AG04450 (cell line): ENCODE measurements at regions not wholly inside any gene's neighbourhood (a gene's known extent, or its start where the extent isn't known, plus 50 kb on each side); places are given as distances from the start of the nearest gene placed in this dataset.

ENCODE experiments used
- CTCF ChIA-PET: fragments of 300-600, 350-600 bp; formaldehyde crosslinking; extraction: SDS; loops from one replicate; lab custom pipeline; 2022; ENCODE audit warnings: antibody characterized with exemption, inconsistent platforms; lab: Charles Lee
- POLR2A ChIA-PET: fragments of 350-600 bp; formaldehyde crosslinking; extraction: SDS; loops from one replicate; lab custom pipeline; 2021; ENCODE audit warnings: antibody characterized with exemption, inconsistent platforms; lab: Yijun Ruan, JAX
- DNase-seq: peaks from one replicate; pipeline ENCODE4 v3.0.0-alpha.2; 2011; ENCODE audit warnings: low read depth, low spot score
- H3K27ac ChIP-seq: one replicate; pipeline ENCODE4 v1.5.1; 2012; ENCODE audit warnings: low read depth, low read length, control low read depth
- H3K27me3 ChIP-seq: one replicate; pipeline ENCODE4 v1.6.0; 2012; ENCODE audit warnings: low read length; ENCODE audit not compliant: control insufficient read depth, insufficient read depth
- H3K4me3 ChIP-seq: 2 replicates; pipeline ENCODE4 v1.5.1; 2011; ENCODE audit warnings: mild to moderate bottlenecking, low read depth, low read length, control low read depth
- H3K9me3 ChIP-seq: 2 replicates; pipeline ENCODE4 v1.5.1; 2012; ENCODE audit warnings: low read length; ENCODE audit not compliant: control insufficient read depth, insufficient read depth
- TF ChIP-seq, protein P1 (sequence below): IDR thresholded peaks from 2 replicates; pipeline ENCODE4 v1.5.1; 2011; ENCODE audit warnings: low read depth, low read length, control low read depth, inconsistent platforms

DNA sequence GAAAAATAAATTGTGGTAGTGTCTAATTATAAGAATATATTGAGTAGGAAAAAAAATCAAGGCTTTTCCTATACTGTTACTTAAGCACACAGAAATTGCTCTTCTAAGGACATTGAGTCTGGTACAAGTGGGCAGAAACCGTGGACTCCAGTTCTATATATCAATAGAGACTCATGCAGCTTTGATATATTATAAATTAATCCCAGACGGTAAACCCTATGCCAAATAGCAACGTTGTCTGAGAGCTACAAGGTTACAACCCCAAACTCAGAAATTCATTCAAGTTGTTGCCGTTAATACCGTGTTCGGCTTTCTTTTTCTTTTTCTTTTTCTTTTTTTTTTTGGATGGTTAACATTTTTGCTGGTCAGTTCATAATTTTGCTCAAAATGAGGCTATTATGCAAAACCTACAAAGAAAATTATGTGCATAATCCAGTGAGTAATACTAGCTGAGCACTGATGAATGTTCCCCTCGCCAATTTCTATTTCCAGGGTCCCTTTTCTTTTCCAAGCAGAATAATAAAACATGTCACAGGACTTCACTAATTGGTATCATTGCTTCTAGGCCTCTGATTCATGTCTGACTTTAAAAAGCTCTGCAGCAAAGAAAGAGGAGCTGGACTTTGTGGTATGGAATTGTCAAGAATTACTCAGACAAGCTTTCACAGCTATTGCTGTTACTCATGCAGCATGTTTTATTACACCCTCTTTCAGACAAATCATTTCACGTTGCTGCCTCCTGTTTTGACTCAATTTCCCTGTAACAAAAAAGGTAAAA is 737.7 kb downstream of the NLGN4X start:
- no peak overlapping the region for H3K4me3 ChIP-seq
- ChIA-PET CTCF (no interaction called here), POLR2A (no interaction called here)
- TF ChIP-seq, protein P1, sequence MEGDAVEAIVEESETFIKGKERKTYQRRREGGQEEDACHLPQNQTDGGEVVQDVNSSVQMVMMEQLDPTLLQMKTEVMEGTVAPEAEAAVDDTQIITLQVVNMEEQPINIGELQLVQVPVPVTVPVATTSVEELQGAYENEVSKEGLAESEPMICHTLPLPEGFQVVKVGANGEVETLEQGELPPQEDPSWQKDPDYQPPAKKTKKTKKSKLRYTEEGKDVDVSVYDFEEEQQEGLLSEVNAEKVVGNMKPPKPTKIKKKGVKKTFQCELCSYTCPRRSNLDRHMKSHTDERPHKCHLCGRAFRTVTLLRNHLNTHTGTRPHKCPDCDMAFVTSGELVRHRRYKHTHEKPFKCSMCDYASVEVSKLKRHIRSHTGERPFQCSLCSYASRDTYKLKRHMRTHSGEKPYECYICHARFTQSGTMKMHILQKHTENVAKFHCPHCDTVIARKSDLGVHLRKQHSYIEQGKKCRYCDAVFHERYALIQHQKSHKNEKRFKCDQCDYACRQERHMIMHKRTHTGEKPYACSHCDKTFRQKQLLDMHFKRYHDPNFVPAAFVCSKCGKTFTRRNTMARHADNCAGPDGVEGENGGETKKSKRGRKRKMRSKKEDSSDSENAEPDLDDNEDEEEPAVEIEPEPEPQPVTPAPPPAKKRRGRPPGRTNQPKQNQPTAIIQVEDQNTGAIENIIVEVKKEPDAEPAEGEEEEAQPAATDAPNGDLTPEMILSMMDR: no peak
- no peaks in the 10 kb centered on the region for H3K9me3 ChIP-seq
- no peak for DNase-seq
- H3K27ac ChIP-seq: no peak overlapping the region
- H3K27me3 ChIP-seq: no peaks in the 10 kb centered on the region

DNA sequence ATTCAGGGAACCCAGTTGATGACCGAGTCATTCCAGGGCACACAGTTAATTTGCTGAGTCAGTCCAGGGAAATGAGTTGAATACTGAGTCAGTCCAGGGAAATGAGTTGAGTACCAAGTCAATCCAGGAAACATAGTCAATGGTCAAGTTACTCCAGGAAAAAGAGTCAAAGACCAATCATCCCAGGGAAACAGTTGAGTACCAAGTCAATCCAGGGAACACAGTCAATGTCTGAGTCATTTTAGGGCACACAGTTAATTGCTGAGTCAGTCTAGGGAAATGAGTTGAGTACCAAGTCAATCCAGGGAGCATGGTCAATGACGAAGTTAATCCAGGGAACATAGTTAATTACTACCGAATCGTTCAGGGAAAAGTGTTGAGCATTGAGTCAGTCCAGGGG is 754.4 kb downstream of the NLGN4X start:
- H3K9me3 ChIP-seq: no peaks in the 10 kb centered on the region; the same call in 1 of the 2 replicates
- DNase-seq: no peak
- ChIA-PET CTCF (no interaction called here), POLR2A (no interaction called here)
- TF ChIP-seq, protein P1: no peak
- no peak overlapping the region for H3K4me3 ChIP-seq
- no peaks in the 10 kb centered on the region for H3K27me3 ChIP-seq
- no peak overlapping the region for H3K27ac ChIP-seq

DNA sequence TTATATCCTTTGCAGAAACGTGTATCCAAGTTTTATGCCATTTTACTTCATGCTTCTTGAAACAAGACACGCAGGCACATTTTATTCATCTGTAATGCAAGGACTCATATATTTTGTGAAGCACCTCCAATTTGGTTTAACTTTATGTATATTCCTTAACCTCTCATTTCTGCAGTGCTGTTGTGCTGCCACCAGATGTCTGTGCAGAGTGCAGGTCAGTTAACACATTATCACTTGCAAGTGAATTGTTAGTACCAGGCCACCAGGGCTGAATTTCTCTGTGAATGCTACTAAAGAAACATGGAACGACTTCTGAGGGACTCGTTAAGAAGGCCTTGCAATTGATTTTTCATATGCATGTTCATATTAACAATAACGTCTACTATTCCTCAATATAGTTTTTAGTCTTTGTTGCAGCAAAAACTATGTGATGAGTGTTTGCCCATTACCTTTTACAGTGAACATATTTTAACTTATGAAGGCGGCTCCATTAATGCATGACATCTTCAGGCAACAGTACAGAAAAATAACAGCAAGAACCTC is 770.3 kb downstream of the NLGN4X start:
- no peak overlapping the region for H3K4me3 ChIP-seq
- ChIA-PET CTCF (no interaction called here), POLR2A (no interaction called here)
- TF ChIP-seq, protein P1: no peak
- no peak for DNase-seq
- no peak overlapping the region for H3K27ac ChIP-seq
- H3K27me3 ChIP-seq: no peaks in the 10 kb centered on the region
- H3K9me3 ChIP-seq: peaks cover 7% of the 10 kb centered on the region

DNA sequence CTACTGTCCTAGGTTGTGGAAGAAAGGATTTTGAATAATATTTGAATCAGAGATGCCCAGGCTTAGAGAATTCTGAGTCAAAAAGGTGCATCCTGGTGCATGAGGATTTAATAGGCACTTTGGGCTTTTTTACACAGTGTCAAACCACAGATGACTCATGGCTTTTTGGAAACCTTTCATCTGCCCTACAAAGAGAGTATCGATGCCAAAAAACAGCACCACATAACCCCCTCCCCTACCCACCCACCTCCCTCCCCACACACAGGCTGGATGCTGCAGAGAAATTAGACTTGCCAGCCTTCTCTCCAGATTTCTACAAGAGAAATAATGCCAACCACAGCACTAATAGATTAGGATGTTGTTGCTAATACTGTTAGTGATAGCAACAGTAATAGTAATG is 779.3 kb downstream of the NLGN4X start:
- Histone ChIP-seq H3K27ac (no peak overlapping the region), H3K4me3 (no peak overlapping the region), H3K27me3 (no peaks in the 10 kb centered on the region), H3K9me3 (peaks cover 7% of the 10 kb centered on the region; the same call in 1 of the 2 replicates)
- TF ChIP-seq, protein P1: no peak
- POLR2A ChIA-PET: no interaction called here
- CTCF ChIA-PET: no interaction called here
- DNase-seq: no peak

DNA sequence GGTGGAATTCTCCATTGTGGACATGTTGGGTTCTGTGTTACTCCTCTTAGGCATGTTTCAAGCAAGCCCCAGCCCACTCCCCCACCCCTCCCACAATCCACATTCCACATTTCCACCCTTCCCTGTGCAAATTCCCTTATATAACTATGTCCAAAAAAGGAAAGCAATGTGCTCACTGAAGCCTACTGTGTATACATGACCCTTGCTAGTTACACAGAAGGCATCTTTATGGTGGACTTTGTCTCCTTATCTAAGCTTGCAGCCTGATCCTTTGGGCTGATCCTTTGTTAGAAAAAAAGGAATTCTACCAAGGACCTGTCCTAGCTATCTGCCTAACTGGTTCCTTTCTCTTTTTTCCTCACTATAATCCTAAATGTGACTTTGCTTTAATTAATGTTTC is 796.8 kb downstream of the NLGN4X start:
- CTCF ChIA-PET: no interaction called here
- Histone ChIP-seq H3K4me3 (no peak overlapping the region), H3K9me3 (no peaks in the 10 kb centered on the region), H3K27ac (no peak overlapping the region), H3K27me3 (no peaks in the 10 kb centered on the region)
- no peak for DNase-seq
- POLR2A ChIA-PET: no interaction called here
- TF ChIP-seq, protein P1: no peak
